ENCODE measurements at regions not wholly inside any gene's neighbourhood (a gene's known extent, or its start where the extent isn't known, plus 50 kb on each side); places are given as distances from the start of the nearest gene placed in this dataset.
"Not testable (repeated sequence)": the region's sequence is repeated elsewhere in the genome, so short reads cannot be mapped to it uniquely, and the experiment has no call there.

DNA sequence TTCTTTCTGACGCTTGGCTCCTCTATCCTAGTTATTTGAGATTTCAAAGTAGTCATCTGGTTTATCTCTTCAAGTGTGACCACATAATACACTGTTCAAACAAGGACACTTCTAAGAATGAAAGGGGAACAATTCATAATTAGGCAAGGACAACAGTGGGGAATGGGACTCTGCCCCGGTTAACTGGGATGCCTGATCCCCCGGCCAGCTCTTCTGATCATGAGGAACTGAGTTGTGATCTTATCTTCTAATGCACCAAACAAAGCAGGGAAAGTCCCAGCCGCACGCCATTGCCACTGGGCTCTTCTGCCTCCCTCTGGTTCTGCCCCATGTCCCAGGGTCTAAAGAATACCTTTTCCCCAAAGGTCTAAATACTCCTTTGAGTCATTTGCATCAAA, 158.2 kb upstream of the IRF2BP2 start:
- no peaks in the 10 kb centered on the region for H3K9me3 Mint-ChIP-seq

GRCh38 chr1:234765672-234766071, 155.7 kb upstream of the IRF2BP2 start:
- Mint-ChIP-seq H3K4me1 (ENCODE audit: low read depth) (peaks cover 48% of the 10 kb centered on the region), H3K36me3 (ENCODE audit: low read depth) (no peaks in the 10 kb centered on the region), H3K27ac (no peak overlapping the region), H3K4me3 (no peak overlapping the region), H3K9me3 (no peaks in the 10 kb centered on the region), H3K27me3 (no peaks in the 10 kb centered on the region)
- peak; percentile 26 for DNase-seq

More for the DNA sequence above, 158.2 kb upstream of the IRF2BP2 start:
- DNase-seq, result no peak
- Mint-ChIP-seq H3K4me3 (peak overlapping the region; percentile 62), H3K27me3 (no peaks in the 10 kb centered on the region), H3K36me3 (ENCODE audit: low read depth) (peaks cover 4% of the 10 kb centered on the region), H3K27ac (peak overlapping the region; percentile 92), H3K4me1 (ENCODE audit: low read depth) (peaks cover 70% of the 10 kb centered on the region)

DNA sequence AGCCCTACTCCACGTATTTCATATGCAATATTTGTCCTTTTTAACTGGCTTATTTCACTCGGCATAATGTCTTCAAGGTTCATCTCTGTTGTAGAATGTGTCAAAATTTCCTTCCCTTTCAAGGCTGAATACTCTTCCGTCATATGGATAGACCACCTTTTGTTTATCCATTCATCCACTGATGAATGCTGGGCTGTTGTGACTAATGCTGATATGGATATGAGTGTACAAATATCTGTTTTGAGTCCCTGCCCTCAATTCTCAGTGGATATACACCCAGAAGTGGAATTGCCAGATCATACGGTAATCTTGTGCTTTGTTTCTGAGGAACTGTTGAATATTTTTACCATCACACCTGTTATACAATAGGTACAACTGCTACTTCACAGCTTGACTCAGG, 155.2 kb upstream of the IRF2BP2 start:
- no peak overlapping the region for H3K4me3 Mint-ChIP-seq
- H3K27me3 Mint-ChIP-seq, result no peaks in the 10 kb centered on the region
- H3K4me1 Mint-ChIP-seq (ENCODE audit: low read depth), result peaks cover 48% of the 10 kb centered on the region
- H3K9me3 Mint-ChIP-seq, result no peaks in the 10 kb centered on the region
- no peak overlapping the region for H3K27ac Mint-ChIP-seq
- H3K36me3 Mint-ChIP-seq (ENCODE audit: low read depth), result no peaks in the 10 kb centered on the region
- no peak for DNase-seq

DNA sequence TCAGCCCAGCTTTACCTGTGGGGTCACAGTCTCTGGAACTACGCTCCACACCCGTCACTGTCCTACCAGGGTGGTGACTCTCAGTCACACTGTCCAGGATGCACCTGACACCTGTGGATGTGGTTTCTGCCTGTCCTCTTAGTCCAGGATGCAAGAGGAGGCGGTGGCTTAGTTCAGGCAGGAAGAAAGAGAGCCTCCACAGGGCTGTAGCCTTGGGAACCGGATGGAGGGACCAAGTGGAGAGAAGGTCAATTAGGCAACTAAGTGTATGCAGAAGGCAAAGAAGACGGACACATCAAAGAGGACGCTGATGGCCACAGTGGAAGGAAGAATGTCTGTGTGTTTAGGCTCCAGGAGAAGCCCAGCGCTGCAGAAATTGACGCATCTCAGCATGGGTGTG, 153.9 kb upstream of the IRF2BP2 start:
- H3K9me3 Mint-ChIP-seq, result no peaks in the 10 kb centered on the region
- H3K4me3 Mint-ChIP-seq, result no peak overlapping the region
- H3K27ac Mint-ChIP-seq, result no peak overlapping the region
- no peak for DNase-seq
- no peaks in the 10 kb centered on the region for H3K27me3 Mint-ChIP-seq
- H3K36me3 Mint-ChIP-seq (ENCODE audit: low read depth), result no peaks in the 10 kb centered on the region
- H3K4me1 Mint-ChIP-seq (ENCODE audit: low read depth), result peaks cover 48% of the 10 kb centered on the region

DNA sequence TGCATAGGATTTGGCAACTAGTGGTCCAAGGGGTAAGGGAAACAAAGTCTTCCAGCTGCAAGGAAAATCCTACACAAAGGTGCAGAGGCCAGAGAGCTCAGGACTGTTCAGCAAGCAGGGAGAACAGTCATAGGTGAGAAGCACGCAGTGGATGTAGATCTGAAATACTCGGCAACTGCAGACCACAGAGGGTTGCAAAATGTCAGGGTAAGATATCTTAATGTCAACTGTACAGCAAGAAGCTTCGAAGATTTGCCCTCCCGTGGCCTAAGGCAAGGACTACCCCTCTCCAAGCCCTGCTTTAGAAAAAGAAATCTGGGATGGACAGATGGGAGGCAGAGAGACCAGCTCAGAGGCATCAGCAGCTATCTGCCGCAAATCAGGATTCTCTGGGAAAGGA, 153.4 kb upstream of the IRF2BP2 start:
- H3K4me3 Mint-ChIP-seq, result no peak overlapping the region
- H3K27me3 Mint-ChIP-seq, result no peaks in the 10 kb centered on the region
- H3K27ac Mint-ChIP-seq, result no peak overlapping the region
- no peaks in the 10 kb centered on the region for H3K9me3 Mint-ChIP-seq
- no peak for DNase-seq
- peaks cover 46% of the 10 kb centered on the region for H3K4me1 Mint-ChIP-seq (ENCODE audit: low read depth)
- no peaks in the 10 kb centered on the region for H3K36me3 Mint-ChIP-seq (ENCODE audit: low read depth)

DNA sequence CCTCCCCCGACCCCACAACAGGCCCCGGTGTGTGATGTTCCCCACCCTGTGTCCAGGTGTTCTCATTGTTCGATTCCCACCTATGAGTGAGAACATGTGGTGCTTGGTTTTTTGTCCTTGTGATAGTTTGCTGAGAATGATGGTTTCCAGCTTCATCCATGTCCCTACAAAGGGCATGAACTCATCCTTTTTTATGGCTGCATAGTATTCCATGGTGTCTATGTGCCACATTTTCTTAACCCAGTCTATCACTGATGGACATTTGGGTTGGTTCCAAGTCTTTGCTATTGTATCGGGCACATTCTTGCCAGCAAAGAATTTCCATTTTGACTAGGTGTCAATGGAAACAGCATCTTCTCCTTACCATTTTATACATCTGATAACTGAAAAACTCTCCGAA, 152.1 kb upstream of the IRF2BP2 start:
- H3K4me1 Mint-ChIP-seq (ENCODE audit: low read depth), result peaks cover 38% of the 10 kb centered on the region
- H3K27ac Mint-ChIP-seq; H3K9me3 Mint-ChIP-seq; H3K27me3 Mint-ChIP-seq; H3K4me3 Mint-ChIP-seq; H3K36me3 Mint-ChIP-seq (ENCODE audit: low read depth); DNase-seq: not testable (repeated sequence)

- DNase-seq, result no peak
- Mint-ChIP-seq H3K9me3 (no peaks in the 10 kb centered on the region), H3K27ac (no peak overlapping the region), H3K27me3 (no peaks in the 10 kb centered on the region), H3K4me3 (no peak overlapping the region), H3K36me3 (ENCODE audit: low read depth) (no peaks in the 10 kb centered on the region), H3K4me1 (ENCODE audit: low read depth) (peaks cover 46% of the 10 kb centered on the region)
Measured at GRCh38 chr1:234760303-234760723, 150.3 kb upstream of the IRF2BP2 start.

DNA sequence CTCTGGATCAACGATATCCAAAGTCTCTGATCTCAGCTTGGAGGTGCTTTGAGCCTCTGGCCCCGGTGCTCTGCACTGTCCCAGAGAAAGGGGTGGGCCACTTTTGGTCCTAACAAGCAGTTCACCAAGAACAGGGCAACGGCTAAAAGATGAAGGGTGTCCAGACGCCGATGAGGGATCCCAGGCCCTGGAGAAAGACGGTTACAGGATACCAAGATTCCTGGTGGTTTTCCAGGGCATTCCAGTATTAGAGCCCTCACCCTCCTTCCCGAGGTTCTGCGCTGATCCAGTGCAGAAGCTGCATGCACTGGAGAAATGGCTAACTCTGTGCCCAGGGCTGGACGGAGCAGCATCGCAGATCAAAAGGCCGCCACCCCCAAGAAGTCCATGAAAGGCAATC, 149.9 kb upstream of the IRF2BP2 start:
- no peak for DNase-seq
- H3K4me1 Mint-ChIP-seq (ENCODE audit: low read depth), result peaks cover 46% of the 10 kb centered on the region
- no peaks in the 10 kb centered on the region for H3K36me3 Mint-ChIP-seq (ENCODE audit: low read depth)
- H3K27me3 Mint-ChIP-seq, result no peaks in the 10 kb centered on the region
- no peak overlapping the region for H3K4me3 Mint-ChIP-seq
- no peaks in the 10 kb centered on the region for H3K9me3 Mint-ChIP-seq
- no peak overlapping the region for H3K27ac Mint-ChIP-seq

- no peak for DNase-seq
- Mint-ChIP-seq H3K36me3 (ENCODE audit: low read depth) (no peaks in the 10 kb centered on the region), H3K4me3 (no peak overlapping the region), H3K4me1 (ENCODE audit: low read depth) (peaks cover 42% of the 10 kb centered on the region), H3K27me3 (no peaks in the 10 kb centered on the region), H3K27ac (no peak overlapping the region), H3K9me3 (no peaks in the 10 kb centered on the region)
Measured at GRCh38 chr1:234758851-234759250, 148.9 kb upstream of the IRF2BP2 start.

DNA sequence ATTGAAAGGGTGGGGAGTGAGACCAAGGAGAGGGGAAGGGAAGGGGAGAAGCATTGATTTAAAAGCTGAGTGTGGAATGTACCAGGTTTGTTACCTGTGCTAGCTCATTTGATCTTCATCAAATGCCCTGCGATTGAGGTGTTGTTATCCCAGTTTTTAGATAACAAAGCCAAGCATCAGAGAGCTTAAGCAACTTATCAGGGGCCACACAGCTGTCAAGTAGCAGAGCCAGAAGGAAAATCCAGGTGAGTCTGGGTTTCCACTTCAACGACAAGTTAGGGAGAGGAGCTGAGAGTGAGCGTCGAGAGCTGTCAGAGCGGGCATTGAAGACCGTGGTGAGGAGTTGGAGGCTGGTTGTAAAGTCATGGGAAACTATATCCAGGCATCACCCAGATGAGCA, 146.9 kb upstream of the IRF2BP2 start:
- H3K27ac Mint-ChIP-seq, result no peak overlapping the region
- H3K4me1 Mint-ChIP-seq (ENCODE audit: low read depth), result peaks cover 38% of the 10 kb centered on the region

DNA sequence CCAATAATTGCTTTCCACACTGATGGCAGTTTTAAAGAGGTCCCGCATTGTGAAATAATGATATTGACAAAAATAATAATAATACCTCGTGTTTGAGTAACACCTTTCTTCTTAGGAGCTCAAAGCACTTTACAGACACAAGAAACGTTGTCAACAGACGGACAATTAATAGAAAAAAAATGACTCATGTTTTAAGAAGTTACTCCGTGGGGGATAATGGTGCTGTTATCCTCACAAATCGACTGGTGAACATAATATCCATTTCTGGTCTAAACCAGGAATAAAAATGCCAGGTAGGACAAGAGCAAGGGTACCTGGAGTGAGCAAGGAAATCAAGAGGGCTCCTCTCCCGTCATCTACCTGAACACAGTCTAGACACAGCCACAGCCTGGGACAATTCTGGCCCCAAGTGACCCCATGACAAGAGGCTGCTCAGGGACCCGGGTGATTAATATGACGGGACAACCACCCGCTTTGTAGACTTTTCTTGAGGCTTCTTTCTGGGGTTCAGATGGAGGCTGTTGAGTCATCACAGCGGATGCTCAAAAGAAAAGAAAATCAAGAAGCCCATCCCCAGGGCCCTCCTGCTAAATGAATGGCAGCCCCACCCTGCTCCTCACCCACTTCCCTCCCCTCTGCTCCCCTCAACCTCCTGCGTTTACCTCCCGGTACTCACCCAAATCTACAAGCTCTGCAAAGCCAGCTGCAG, 146.2 kb upstream of the IRF2BP2 start:
- peaks cover 38% of the 10 kb centered on the region for H3K4me1 Mint-ChIP-seq (ENCODE audit: low read depth)
- H3K27me3 Mint-ChIP-seq, result no peaks in the 10 kb centered on the region
- DNase-seq, result no peak
- H3K4me3 Mint-ChIP-seq, result no peak overlapping the region
- H3K9me3 Mint-ChIP-seq, result no peaks in the 10 kb centered on the region
- H3K36me3 Mint-ChIP-seq (ENCODE audit: low read depth), result no peaks in the 10 kb centered on the region
- H3K27ac Mint-ChIP-seq, result no peak overlapping the region

More for the DNA sequence above, 146.9 kb upstream of the IRF2BP2 start:
- Mint-ChIP-seq H3K27me3 (no peaks in the 10 kb centered on the region), H3K9me3 (no peaks in the 10 kb centered on the region), H3K36me3 (ENCODE audit: low read depth) (no peaks in the 10 kb centered on the region), H3K4me3 (no peak overlapping the region)
- no peak for DNase-seq

GRCh38 chr1:234755449-234755863, 145.5 kb upstream of the IRF2BP2 start:
- H3K4me3 Mint-ChIP-seq, result no peak overlapping the region
- no peaks in the 10 kb centered on the region for H3K27me3 Mint-ChIP-seq
- H3K4me1 Mint-ChIP-seq (ENCODE audit: low read depth), result peaks cover 35% of the 10 kb centered on the region
- no peaks in the 10 kb centered on the region for H3K36me3 Mint-ChIP-seq (ENCODE audit: low read depth)
- H3K9me3 Mint-ChIP-seq, result no peaks in the 10 kb centered on the region
- no peak for DNase-seq
- H3K27ac Mint-ChIP-seq, result no peak overlapping the region

- H3K27ac Mint-ChIP-seq, result no peak overlapping the region
- no peak overlapping the region for H3K4me3 Mint-ChIP-seq
- peaks cover 21% of the 10 kb centered on the region for H3K4me1 Mint-ChIP-seq (ENCODE audit: low read depth)
- DNase-seq, result no peak
- no peaks in the 10 kb centered on the region for H3K36me3 Mint-ChIP-seq (ENCODE audit: low read depth)
- no peaks in the 10 kb centered on the region for H3K27me3 Mint-ChIP-seq
- no peaks in the 10 kb centered on the region for H3K9me3 Mint-ChIP-seq
Measured at GRCh38 chr1:234753979-234754378, 144.0 kb upstream of the IRF2BP2 start.

- no peaks in the 10 kb centered on the region for H3K36me3 Mint-ChIP-seq (ENCODE audit: low read depth)
Measured at GRCh38 chr1:234752927-234753326, 142.9 kb upstream of the IRF2BP2 start.

GRCh38 chr1:234751678-234752077, 141.7 kb upstream of the IRF2BP2 start:
- H3K36me3 Mint-ChIP-seq (ENCODE audit: low read depth), result no peaks in the 10 kb centered on the region

More at GRCh38 chr1:234752927-234753326, 142.9 kb upstream of the IRF2BP2 start:
- Mint-ChIP-seq H3K27ac (no peak overlapping the region), H3K4me3 (no peak overlapping the region), H3K9me3 (no peaks in the 10 kb centered on the region), H3K27me3 (no peaks in the 10 kb centered on the region), H3K4me1 (ENCODE audit: low read depth) (peaks cover 14% of the 10 kb centered on the region)
- no peak for DNase-seq

More at GRCh38 chr1:234751678-234752077, 141.7 kb upstream of the IRF2BP2 start:
- peaks cover 7% of the 10 kb centered on the region for H3K4me1 Mint-ChIP-seq (ENCODE audit: low read depth)
- H3K4me3 Mint-ChIP-seq, result no peak overlapping the region
- H3K9me3 Mint-ChIP-seq, result no peaks in the 10 kb centered on the region
- no peaks in the 10 kb centered on the region for H3K27me3 Mint-ChIP-seq
- no peak for DNase-seq
- H3K27ac Mint-ChIP-seq, result no peak overlapping the region

Data from activated T-cell treated with anti-CD3 and anti-CD28 coated beads, Interleukin-2, amount 50 U/mL, for 24 hours (primary cell).